Suprapubic skin (tissue), 3 donors: ENCODE measurements at regions not wholly inside any gene's neighbourhood (a gene's known extent, or its start where the extent isn't known, plus 50 kb on each side); places are given as distances from the start of the nearest gene placed in this dataset.
"Not testable (repeated sequence)": the region's sequence is repeated elsewhere in the genome, so short reads cannot be mapped to it uniquely, and the experiment has no call there.

Experiments used
- POLR2AphosphoS5 ChIP-seq, 3 donors: sonication (generic); formaldehyde crosslinking; IDR thresholded peaks; one replicate each; pipeline ENCODE4 v1.6.1; 2017; ENCODE audit warnings: antibody characterized with exemption in 3 of 3
- TF ChIP-seq, protein P1 (sequence below), 2 donors: fragments of 200-600 bp in 1 of 2; fragments of 450-650 bp in 1 of 2; sonication (generic) in 1 of 2; IDR thresholded peaks; one replicate each; pipeline ENCODE4 v1.5.1; 2016 to 2019; ENCODE audit warnings: antibody characterized with exemption in 2 of 2, mild to moderate bottlenecking in 1 of 2, moderate library complexity in 1 of 2

GRCh38 chr10:47599657-47600056, 76.2 kb upstream of the AGAP9 start:
- TF ChIP-seq, protein P1, sequence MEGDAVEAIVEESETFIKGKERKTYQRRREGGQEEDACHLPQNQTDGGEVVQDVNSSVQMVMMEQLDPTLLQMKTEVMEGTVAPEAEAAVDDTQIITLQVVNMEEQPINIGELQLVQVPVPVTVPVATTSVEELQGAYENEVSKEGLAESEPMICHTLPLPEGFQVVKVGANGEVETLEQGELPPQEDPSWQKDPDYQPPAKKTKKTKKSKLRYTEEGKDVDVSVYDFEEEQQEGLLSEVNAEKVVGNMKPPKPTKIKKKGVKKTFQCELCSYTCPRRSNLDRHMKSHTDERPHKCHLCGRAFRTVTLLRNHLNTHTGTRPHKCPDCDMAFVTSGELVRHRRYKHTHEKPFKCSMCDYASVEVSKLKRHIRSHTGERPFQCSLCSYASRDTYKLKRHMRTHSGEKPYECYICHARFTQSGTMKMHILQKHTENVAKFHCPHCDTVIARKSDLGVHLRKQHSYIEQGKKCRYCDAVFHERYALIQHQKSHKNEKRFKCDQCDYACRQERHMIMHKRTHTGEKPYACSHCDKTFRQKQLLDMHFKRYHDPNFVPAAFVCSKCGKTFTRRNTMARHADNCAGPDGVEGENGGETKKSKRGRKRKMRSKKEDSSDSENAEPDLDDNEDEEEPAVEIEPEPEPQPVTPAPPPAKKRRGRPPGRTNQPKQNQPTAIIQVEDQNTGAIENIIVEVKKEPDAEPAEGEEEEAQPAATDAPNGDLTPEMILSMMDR (IDR thresholded peaks at IDR 0.05), result not testable (repeated sequence)
- TF ChIP-seq POLR2AphosphoS5 (IDR thresholded peaks at IDR 0.05), result not testable (repeated sequence)
